ENCODE measurements at regions not wholly inside any gene's neighbourhood (a gene's known extent, or its start where the extent isn't known, plus 50 kb on each side); places are given as distances from the start of the nearest gene placed in this dataset.

- Histone ChIP-seq H3K4me2 (ENCODE audit: insufficient read depth, low read length) (no peak overlapping the region), H3K4me3 (no peak overlapping the region), H3K36me3 (ENCODE audit: control insufficient read depth, insufficient read depth, low read length) (no peaks in the 10 kb centered on the region), H4K20me1 (replicated peaks; ENCODE audit: control insufficient read depth, insufficient read depth, low read length) (no peaks in the 10 kb centered on the region; the same call in 1 of the 2 replicates), H3K79me2 (ENCODE audit: control insufficient read depth, insufficient read depth, low read length) (no peaks in the 10 kb centered on the region), H3K4me1 (replicated peaks in 1 of 2; ENCODE audit: control insufficient read depth in 2 of 2, insufficient read depth in 2 of 2, low read length in 2 of 2) (peaks cover 0 to 6% of the 10 kb centered on the region in 2 experiments; a peak in 2 of 5 replicates), H3K9me1 (ENCODE audit: control insufficient read depth, insufficient read depth, low read length) (no peaks in the 10 kb centered on the region), H3K9me3 (replicated peaks; ENCODE audit: control insufficient read depth, insufficient read depth, low read depth, low read length) (peaks cover 6% of the 10 kb centered on the region; the same call in 1 of the 2 replicates), H3K9ac (ENCODE audit: insufficient read depth in 1 of 2, low read depth in 2 of 2, low read length in 2 of 2) (no peak overlapping the region), H2AFZ (ENCODE audit: low read depth, low read length) (no peak overlapping the region), H3K27me3 (ENCODE audit: control insufficient read depth in 2 of 2, insufficient read depth in 2 of 2, low read length in 2 of 2) (peaks cover 0 to 32% of the 10 kb centered on the region in 2 experiments; a peak in 3 of 5 replicates), H3K27ac (ENCODE audit: extremely low read depth, low read depth, low read length) (no peak overlapping the region)
- no TSS peak for BruUV-seq (replicated peaks)
- TF ChIP-seq ERF (CRISPR knock-in tag; IDR thresholded peaks at IDR 0.05) = no peak
- TF ChIP-seq PHF20 (IDR thresholded peaks at IDR 0.05; ENCODE audit: partially characterized antibody) = no peak
- no peak for TF ChIP-seq SMARCE1 (IDR thresholded peaks at IDR 0.05)
- no peak for TF ChIP-seq TAF15 (IDR thresholded peaks at IDR 0.05; ENCODE audit: low read depth, low read length)
- no peak for TF ChIP-seq DDX20 (tag; IDR thresholded peaks at IDR 0.05; ENCODE audit: low read depth)
- TF ChIP-seq ARNT (IDR thresholded peaks at IDR 0.05) = no peak
- no peak for TF ChIP-seq NFATC3 (IDR thresholded peaks at IDR 0.05)
- TF ChIP-seq ZC3H8 (IDR thresholded peaks at IDR 0.05) = no peak
- TF ChIP-seq CCAR2 (IDR thresholded peaks at IDR 0.05; ENCODE audit: low read depth, low read length) = no peak
- no peak for TF ChIP-seq MCM2 (IDR thresholded peaks at IDR 0.05; ENCODE audit: low read depth)
- no peak for TF ChIP-seq SRSF9 (IDR thresholded peaks at IDR 0.05; ENCODE audit: borderline replicate concordance, low read depth, low read length)
- no peak for TF ChIP-seq SUPT5H (IDR thresholded peaks at IDR 0.05)
- TF ChIP-seq, protein P1, sequence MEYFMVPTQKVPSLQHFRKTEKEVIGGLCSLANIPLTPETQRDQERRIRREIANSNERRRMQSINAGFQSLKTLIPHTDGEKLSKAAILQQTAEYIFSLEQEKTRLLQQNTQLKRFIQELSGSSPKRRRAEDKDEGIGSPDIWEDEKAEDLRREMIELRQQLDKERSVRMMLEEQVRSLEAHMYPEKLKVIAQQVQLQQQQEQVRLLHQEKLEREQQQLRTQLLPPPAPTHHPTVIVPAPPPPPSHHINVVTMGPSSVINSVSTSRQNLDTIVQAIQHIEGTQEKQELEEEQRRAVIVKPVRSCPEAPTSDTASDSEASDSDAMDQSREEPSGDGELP (CRISPR knock-in tag; IDR thresholded peaks at IDR 0.05; ENCODE audit: borderline replicate concordance) = no peak
- TF ChIP-seq BMI1 (IDR thresholded peaks at IDR 0.05; ENCODE audit: low read length) = no peak
- no peak for TF ChIP-seq ZNF23 (CRISPR knock-in tag; IDR thresholded peaks at IDR 0.05)
- intact Hi-C loops (cut with micrococcal nuclease) = no loop called here
- 3% methylated on average over 8 of the region's 11 CpGs for WGBS (ENCODE audit: insufficient coverage, low coverage, missing lambda C conversion rate)
- no peak for FAIRE-seq
- in situ Hi-C loops (cut with MboI) = no loop called here
- ATAC-seq = no peak
- DNase-seq (ENCODE audit: extremely low read depth in 1 of 4, low spot score in 3 of 4) = no peak
- ChIA-PET CTCF (ENCODE audit: low intra/inter-chr PET ratio) (no interaction called here), POLR2A (interaction anchor here (0.6 kb wide), 2 partner anchors 12 to 26 kb away, joined by 3 read pairs; no protein-coding TSS in a partner anchor)
These were observed 136.4 kb downstream of the OLFM1 start for GRCh38 chr9:135223831-135224230.

Measured in K562 (cell line).